ENCODE measurements at regions not wholly inside any gene's neighbourhood (a gene's known extent, or its start where the extent isn't known, plus 50 kb on each side); places are given as distances from the start of the nearest gene placed in this dataset.

GRCh38 chr14:22412926-22413411 is 176.1 kb downstream of the DAD1 start:
- DNase-seq: no peak

- no peak for DNase-seq
Measured at GRCh38 chr14:22411398-22412055, 177.5 kb downstream of the DAD1 start.

- DNase-seq: no peak
Measured at GRCh38 chr14:22410497-22410896, 178.5 kb downstream of the DAD1 start.

GRCh38 chr14:22409006-22409405 is 180.0 kb downstream of the DAD1 start:
- DNase-seq: no peak

GRCh38 chr14:22408547-22408946 is 180.5 kb downstream of the DAD1 start:
- no peak for DNase-seq

GRCh38 chr14:22407033-22407432 is 182.0 kb downstream of the DAD1 start:
- no peak for DNase-seq

- no peak for DNase-seq
Measured at GRCh38 chr14:22405201-22405600, 183.8 kb downstream of the DAD1 start.

GRCh38 chr14:22403296-22403695 is 185.7 kb downstream of the DAD1 start:
- no peak for DNase-seq

- DNase-seq: no peak
Measured at GRCh38 chr14:22400655-22401259, 188.3 kb downstream of the DAD1 start.

- no peak for DNase-seq
Measured at GRCh38 chr14:22399776-22400175, 189.2 kb downstream of the DAD1 start.

GRCh38 chr14:22397221-22397737 is 191.7 kb downstream of the DAD1 start:
- DNase-seq: no peak

GRCh38 chr14:22395803-22396202 is 193.2 kb downstream of the DAD1 start:
- DNase-seq: no peak

- DNase-seq: no peak
Measured at GRCh38 chr14:22394616-22395015, 194.4 kb downstream of the DAD1 start.

GRCh38 chr14:22393796-22394195 is 195.2 kb downstream of the DAD1 start:
- no peak for DNase-seq

- DNase-seq: peak; percentile 53
Measured at GRCh38 chr14:22391908-22392565, 197.0 kb downstream of the DAD1 start.

- no peak for DNase-seq
Measured at GRCh38 chr14:22390824-22391461, 198.1 kb downstream of the DAD1 start.

GRCh38 chr14:22390195-22390594 is 198.8 kb downstream of the DAD1 start:
- no peak for DNase-seq

- no peak for DNase-seq
Measured at GRCh38 chr14:22388669-22389595, 200.1 kb downstream of the DAD1 start.

- DNase-seq: peak; percentile 49
Measured at GRCh38 chr14:22387776-22388241, 201.2 kb downstream of the DAD1 start.

- DNase-seq: peak; percentile 68
Measured at GRCh38 chr14:22386924-22387775, 201.9 kb downstream of the DAD1 start.

Measured in right kidney (tissue), 1 donor.